HCT116 (cell line): ENCODE measurements at regions not wholly inside any gene's neighbourhood (a gene's known extent, or its start where the extent isn't known, plus 50 kb on each side); places are given as distances from the start of the nearest gene placed in this dataset.

ENCODE experiments used
- ATAC-seq: fragments of 200-7000 bp; cut with Tn5 transposase; 2 replicates; pipeline ENCODE4 v1.9.1; 2020; ENCODE audit warnings: mild to moderate bottlenecking, moderate library complexity
- BruUV-seq: library from RNA; stranded (reverse); fragments of 400-500 nt; replicated peaks from 2 replicates; lab custom pipeline; 2021; lab: Mats Ljungman, UMichigan
- CTCF ChIA-PET: fragments of 300-600 bp; sonication (Branson Sonifier 250); formaldehyde crosslinking; loops from one replicate; lab custom pipeline; 2021; ENCODE audit warnings: antibody characterized with exemption; lab: Charles Lee
- POLR2A ChIA-PET: fragments of 300-600, 350-600 bp; sonication (Branson Sonifier 250); formaldehyde crosslinking; loops from one replicate; lab custom pipeline; 2021; ENCODE audit warnings: antibody characterized with exemption; lab: Charles Lee
- RAD21 ChIA-PET, 2 experiments: fragments of 300-600 bp; sonication (Branson Sonifier 250); formaldehyde crosslinking; loops; one replicate each; lab custom pipeline; 2023; ENCODE audit warnings: low total read pairs in 2 of 2; ENCODE audit not compliant: uncharacterized antibody in 2 of 2, unreplicated experiment in 2 of 2, low non-redundant PET in 1 of 2; lab: Charles Lee
- DNase-seq: peaks from one replicate; pipeline ENCODE4 v3.0.0-alpha.2; 2010; ENCODE audit warnings: low read depth, low spot score
- H2AFZ ChIP-seq: fragments of 200-600 bp; shearing (Covaris generic), sonication (generic); 2 replicates; pipeline ENCODE4 v1.6.1; 2017; ENCODE audit warnings: low read depth, mixed run types, mixed read lengths, antibody characterized with exemption, low read length; ENCODE audit not compliant: poor library complexity, severe bottlenecking
- H3K27ac ChIP-seq: 2 replicates; pipeline ENCODE4 v1.5.1; 2012; ENCODE audit warnings: low read depth, low read length
- H3K27me3 ChIP-seq: fragments of 200-600 bp; sonication (generic); 2 replicates; pipeline ENCODE4 v1.6.1; 2016; ENCODE audit warnings: mixed run types, low read length, mixed read lengths; ENCODE audit not compliant: insufficient read depth
- H3K36me3 ChIP-seq, 2 experiments: fragments of 200-500 bp in 1 of 2; fragments of 200-600 bp in 1 of 2; sonication (Bioruptor generic) in 1 of 2; sonication (generic) in 1 of 2; 2 replicates each; pipeline versions ENCODE4 v1.5.1 to v1.6.1; 2014 to 2016; ENCODE audit warnings: low read length in 2 of 2, inconsistent platforms in 1 of 2, mixed read lengths in 1 of 2, mixed run types in 1 of 2; ENCODE audit not compliant: insufficient read depth in 2 of 2, control insufficient read depth in 1 of 2
- H3K4me1 ChIP-seq, 2 experiments: fragments of 200-600 bp in 1 of 2; sonication (generic) in 1 of 2; 2 replicates each; pipeline versions ENCODE4 v1.5.1 to v1.6.1; 2012 to 2017; ENCODE audit warnings: low read length in 2 of 2, inconsistent platforms in 1 of 2, mild to moderate bottlenecking in 1 of 2, mixed read lengths in 1 of 2, mixed run types in 1 of 2, moderate library complexity in 1 of 2; ENCODE audit not compliant: insufficient read depth in 2 of 2, control insufficient read depth in 1 of 2
- H3K4me2 ChIP-seq: fragments of 200-600 bp; sonication (generic); 2 replicates; pipeline ENCODE4 v1.6.1; 2017; ENCODE audit warnings: mixed run types, low read length, mixed read lengths
- H3K4me3 ChIP-seq, 2 experiments: fragments of 200-600 bp in 1 of 2; sonication (generic) in 1 of 2; replicated peaks in 1 of 2; 2 replicates each; pipeline ENCODE4 v1.5.1; 2011 to 2016; ENCODE audit warnings: low read length in 2 of 2, control low read depth in 1 of 2, low read depth in 1 of 2, mild to moderate bottlenecking in 1 of 2, mixed read lengths in 1 of 2, mixed run types in 1 of 2
- H3K79me2 ChIP-seq: fragments of 200-600 bp; sonication (generic); 2 replicates; pipeline ENCODE4 v1.6.1; 2017; ENCODE audit warnings: mild to moderate bottlenecking, mixed run types, low read length, moderate library complexity, mixed read lengths; ENCODE audit not compliant: insufficient read depth
- H3K9ac ChIP-seq: fragments of 200-600 bp; sonication (generic); 2 replicates; pipeline ENCODE4 v1.6.1; 2016; ENCODE audit warnings: low read length, mixed read lengths
- H3K9me2 ChIP-seq: fragments of 200-600 bp; sonication (generic), shearing (Covaris generic); 2 replicates; pipeline ENCODE4 v1.6.1; 2017; ENCODE audit warnings: mixed run types, mild to moderate bottlenecking, moderate library complexity; ENCODE audit not compliant: insufficient read depth
- H3K9me3 ChIP-seq, 2 experiments: fragments of 200-500 bp in 1 of 2; fragments of 200-600 bp in 1 of 2; sonication (Bioruptor generic) in 1 of 2; sonication (generic) in 1 of 2; 2 replicates each; pipeline ENCODE4 v1.6.1; 2014 to 2017; ENCODE audit warnings: low read length in 2 of 2, mixed read lengths in 2 of 2, inconsistent platforms in 1 of 2, low read depth in 1 of 2, mild to moderate bottlenecking in 1 of 2, mixed run types in 1 of 2, moderate library complexity in 1 of 2; ENCODE audit not compliant: control insufficient read depth in 1 of 2, insufficient read depth in 1 of 2
- H4K20me1 ChIP-seq: fragments of 200-600 bp; sonication (generic), shearing (Covaris generic); 2 replicates; pipeline ENCODE4 v1.6.1; 2017; ENCODE audit warnings: mixed run types, mild to moderate bottlenecking, moderate library complexity; ENCODE audit not compliant: insufficient read depth
- EGR1 ChIP-seq: IDR thresholded peaks from 2 replicates; pipeline ENCODE4 v1.6.1; 2012; ENCODE audit warnings: low read depth
- ELF1 ChIP-seq: IDR thresholded peaks from 2 replicates; pipeline ENCODE4 v1.6.1; 2012; ENCODE audit warnings: low read depth, borderline replicate concordance
- JUND ChIP-seq: IDR thresholded peaks from 2 replicates; pipeline ENCODE4 v1.6.1; 2012
- POLR2AphosphoS5 ChIP-seq: IDR thresholded peaks from 2 replicates; pipeline ENCODE4 v1.6.1; 2011; ENCODE audit warnings: mild to moderate bottlenecking, low read depth, low read length, moderate library complexity
- SP1 ChIP-seq: IDR thresholded peaks from 2 replicates; pipeline ENCODE4 v1.6.1; 2012; ENCODE audit warnings: low read depth
- SRF ChIP-seq: IDR thresholded peaks from 2 replicates; pipeline ENCODE4 v1.6.1; 2012; ENCODE audit warnings: low read depth
- TCF7L2 ChIP-seq: IDR thresholded peaks from 2 replicates; pipeline ENCODE4 v1.7.0; 2011; ENCODE audit warnings: borderline replicate concordance, inconsistent platforms; ENCODE audit not compliant: insufficient read depth, insufficient read length; ENCODE audit errors: extremely low read depth
- intact Hi-C: fragments of 100-400 bp; cut with micrococcal nuclease; formaldehyde crosslinking; loops from 2 replicates; pipeline ENCODE4 v1.10.0; 2022
- TF ChIP-seq, protein P1 (sequence below), 3 experiments: fragments of 200-600 bp in 1 of 3; sonication (generic) in 1 of 3; IDR thresholded peaks in 2 of 3; conservative IDR thresholded peaks in 1 of 3; 2 replicates each; pipeline ENCODE4 v1.5.1; 2012 to 2017; ENCODE audit warnings: low read depth in 2 of 3, low read length in 2 of 3, antibody characterized with exemption in 1 of 3, borderline replicate concordance in 1 of 3, control low read depth in 1 of 3, mild to moderate bottlenecking in 1 of 3, mixed read lengths in 1 of 3, mixed run types in 1 of 3, moderate library complexity in 1 of 3; ENCODE audit not compliant: insufficient read depth in 1 of 3

DNA sequence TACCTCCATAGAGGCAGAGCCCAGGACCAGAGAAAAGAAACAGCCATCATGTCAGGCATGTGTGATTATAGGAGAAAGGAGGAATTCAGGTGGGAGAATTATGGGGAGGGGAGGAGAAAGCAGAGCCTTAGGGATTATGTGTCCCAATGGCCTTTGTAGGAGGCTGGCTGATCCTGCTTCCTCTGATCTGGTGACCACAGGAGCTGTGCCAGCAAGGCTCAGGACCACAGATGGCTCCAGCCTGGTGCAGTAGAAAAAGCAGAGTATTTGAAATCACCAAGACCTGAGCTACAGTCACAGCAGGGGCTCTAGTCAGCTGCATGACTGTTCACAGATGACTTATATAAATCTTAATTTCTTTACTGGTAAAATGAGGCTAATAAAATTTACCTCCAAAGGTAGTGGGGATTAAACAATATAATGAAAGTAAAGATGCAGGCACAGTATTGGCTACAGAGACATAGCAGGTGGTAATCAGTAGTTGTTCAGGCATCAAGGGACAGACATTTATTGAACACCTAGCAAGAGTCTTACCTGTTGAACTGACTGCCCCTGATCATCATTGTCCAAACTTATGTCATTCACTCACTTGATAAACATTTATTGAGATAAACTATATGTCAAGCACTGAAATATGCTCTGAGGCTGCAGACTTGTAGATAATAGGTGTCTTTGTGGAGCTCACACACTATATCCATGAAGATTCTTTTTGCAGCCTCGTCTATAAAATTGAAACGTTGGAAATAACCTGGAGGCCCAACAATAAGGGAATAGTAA is 121.3 kb downstream of the MYCN start:
- Histone ChIP-seq H2AFZ (no peak overlapping the region), H3K4me3 (no peak overlapping the region), H3K27ac (no peak overlapping the region), H3K9me2 (no peaks in the 10 kb centered on the region), H3K9ac (no peak overlapping the region), H4K20me1 (no peaks in the 10 kb centered on the region), H3K79me2 (no peaks in the 10 kb centered on the region), H3K36me3 (no peaks in the 10 kb centered on the region), H3K27me3 (no peaks in the 10 kb centered on the region; the same call in 1 of the 2 replicates), H3K4me2 (no peak overlapping the region), H3K9me3 (peaks cover 0 to 7% of the 10 kb centered on the region in 2 experiments; a peak in 1 of 4 replicates), H3K4me1 (no peaks in the 10 kb centered on the region)
- no TSS peak for BruUV-seq
- DNase-seq (no peak), ATAC-seq (no peak)
- TF ChIP-seq EGR1 (no peak), TCF7L2 (no peak), SP1 (no peak), SRF (no peak), JUND (no peak), ELF1 (no peak), POLR2AphosphoS5 (no peak)
- TF ChIP-seq, protein P1, sequence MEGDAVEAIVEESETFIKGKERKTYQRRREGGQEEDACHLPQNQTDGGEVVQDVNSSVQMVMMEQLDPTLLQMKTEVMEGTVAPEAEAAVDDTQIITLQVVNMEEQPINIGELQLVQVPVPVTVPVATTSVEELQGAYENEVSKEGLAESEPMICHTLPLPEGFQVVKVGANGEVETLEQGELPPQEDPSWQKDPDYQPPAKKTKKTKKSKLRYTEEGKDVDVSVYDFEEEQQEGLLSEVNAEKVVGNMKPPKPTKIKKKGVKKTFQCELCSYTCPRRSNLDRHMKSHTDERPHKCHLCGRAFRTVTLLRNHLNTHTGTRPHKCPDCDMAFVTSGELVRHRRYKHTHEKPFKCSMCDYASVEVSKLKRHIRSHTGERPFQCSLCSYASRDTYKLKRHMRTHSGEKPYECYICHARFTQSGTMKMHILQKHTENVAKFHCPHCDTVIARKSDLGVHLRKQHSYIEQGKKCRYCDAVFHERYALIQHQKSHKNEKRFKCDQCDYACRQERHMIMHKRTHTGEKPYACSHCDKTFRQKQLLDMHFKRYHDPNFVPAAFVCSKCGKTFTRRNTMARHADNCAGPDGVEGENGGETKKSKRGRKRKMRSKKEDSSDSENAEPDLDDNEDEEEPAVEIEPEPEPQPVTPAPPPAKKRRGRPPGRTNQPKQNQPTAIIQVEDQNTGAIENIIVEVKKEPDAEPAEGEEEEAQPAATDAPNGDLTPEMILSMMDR (IDR thresholded peaks at IDR 0.05 in 2 of 3, conservative IDR thresholded peaks at IDR 0.05 in 1 of 3; ENCODE audit: borderline replicate concordance in 1 of 3, insufficient read depth in 1 of 3, low read depth in 2 of 3, low read length in 2 of 3) = no peak
- CTCF ChIA-PET = no interaction called here
- POLR2A ChIA-PET = no interaction called here
- RAD21 ChIA-PET = no interaction called here
- intact Hi-C loops = no loop called here
